Endothelial cell (in vitro differentiated cells): ENCODE measurements at regions not wholly inside any gene's neighbourhood (a gene's known extent, or its start where the extent isn't known, plus 50 kb on each side); places are given as distances from the start of the nearest gene placed in this dataset.

Experiments used
- DNase-seq: peaks from one replicate; pipeline ENCODE4 v3.0.0; 2021; ENCODE audit warnings: low spot score
- H3K27ac Mint-ChIP-seq: one replicate; pipeline ENCODE4 v1.8.0; 2021; ENCODE audit warnings: mixed read lengths, inconsistent platforms; ENCODE audit not compliant: unreplicated experiment
- H3K27me3 Mint-ChIP-seq: one replicate; pipeline ENCODE4 v1.8.0; 2021; ENCODE audit warnings: mild to moderate bottlenecking, moderate library complexity, mixed read lengths, inconsistent platforms; ENCODE audit not compliant: unreplicated experiment
- H3K36me3 Mint-ChIP-seq: one replicate; pipeline ENCODE4 v1.8.0; 2021; ENCODE audit warnings: mild to moderate bottlenecking, low read depth, mixed read lengths, inconsistent platforms; ENCODE audit not compliant: unreplicated experiment
- H3K4me1 Mint-ChIP-seq: one replicate; pipeline ENCODE4 v1.8.0; 2021; ENCODE audit warnings: mild to moderate bottlenecking, mixed read lengths, inconsistent platforms; ENCODE audit not compliant: unreplicated experiment
- H3K4me3 Mint-ChIP-seq: one replicate; pipeline ENCODE4 v1.8.0; 2021; ENCODE audit warnings: mild to moderate bottlenecking, mixed read lengths, inconsistent platforms; ENCODE audit not compliant: unreplicated experiment
- H3K9me3 Mint-ChIP-seq: one replicate; pipeline ENCODE4 v1.8.0; 2021; ENCODE audit warnings: mixed read lengths, inconsistent platforms; ENCODE audit not compliant: unreplicated experiment
- CTCF ChIP-seq: fragments of 200-600 bp; sonication (generic); IDR thresholded peaks from one replicate; pipeline ENCODE4 v1.5.0; 2021; ENCODE audit warnings: antibody characterized with exemption; ENCODE audit not compliant: unreplicated experiment

DNA sequence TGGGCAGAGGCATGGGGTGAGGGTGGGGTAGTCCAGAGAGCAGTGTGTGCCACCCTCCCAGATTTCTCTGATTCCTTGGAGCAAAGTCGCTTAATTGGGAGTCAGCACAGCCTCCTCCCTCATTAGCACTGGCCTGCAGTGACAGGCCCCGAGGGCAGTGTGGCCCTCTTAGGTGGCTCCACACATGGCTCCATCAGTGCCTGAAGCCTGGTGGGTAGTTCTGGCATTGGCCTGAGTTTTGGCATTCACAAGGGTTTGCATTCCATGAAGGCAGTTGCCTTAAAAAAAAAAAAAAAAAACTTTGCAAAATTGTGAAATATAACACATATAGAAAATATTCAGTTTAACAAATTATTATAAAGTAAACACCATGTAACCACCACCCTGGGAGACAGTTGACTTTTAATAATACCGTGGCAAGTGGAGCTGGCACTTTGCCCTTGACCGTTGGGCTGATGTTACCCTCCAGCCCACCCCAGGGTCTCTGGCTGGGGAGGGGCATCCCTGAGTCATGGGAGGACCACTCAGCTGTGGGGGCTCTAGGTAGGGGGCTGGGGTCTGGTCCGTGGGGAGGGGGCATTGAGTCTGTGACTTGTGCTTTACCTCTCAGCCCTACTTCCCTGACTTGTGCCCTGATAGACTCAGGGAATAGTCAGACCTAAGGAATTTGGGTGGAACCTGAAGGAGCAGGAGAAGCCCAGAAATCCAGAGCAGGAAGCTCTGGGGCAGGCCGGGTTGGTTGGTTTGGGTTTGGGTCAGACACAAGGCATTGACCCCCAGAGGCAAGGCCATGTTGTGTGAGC lies 51.3 kb upstream of the PITX1 start:
- Mint-ChIP-seq H3K4me1 (peaks cover 6% of the 10 kb centered on the region), H3K4me3 (no peak overlapping the region), H3K27ac (no peak overlapping the region), H3K9me3 (no peaks in the 10 kb centered on the region), H3K27me3 (no peaks in the 10 kb centered on the region), H3K36me3 (peaks cover 8% of the 10 kb centered on the region)
- TF ChIP-seq CTCF: no peak
- no peak for DNase-seq
